Erythroblast (primary cell): ENCODE measurements at regions not wholly inside any gene's neighbourhood (a gene's known extent, or its start where the extent isn't known, plus 50 kb on each side); places are given as distances from the start of the nearest gene placed in this dataset.

ENCODE experiments used
- GATA1 ChIP-seq: IDR thresholded peaks from 2 replicates; pipeline ENCODE4 v1.6.1; 2011; ENCODE audit warnings: low read depth, mild to moderate bottlenecking, control low read depth, low read length, moderate library complexity
- POLR2A ChIP-seq: IDR thresholded peaks from 2 replicates; pipeline ENCODE4 v1.6.1; 2011; ENCODE audit warnings: mild to moderate bottlenecking, low read length

GRCh38 chr22:26904483-26904882, 247.1 kb downstream of the MIAT start:
- TF ChIP-seq POLR2A = no peak
- no peak for TF ChIP-seq GATA1
